ENCODE measurements at regions not wholly inside any gene's neighbourhood (a gene's known extent, or its start where the extent isn't known, plus 50 kb on each side); places are given as distances from the start of the nearest gene placed in this dataset.

DNA sequence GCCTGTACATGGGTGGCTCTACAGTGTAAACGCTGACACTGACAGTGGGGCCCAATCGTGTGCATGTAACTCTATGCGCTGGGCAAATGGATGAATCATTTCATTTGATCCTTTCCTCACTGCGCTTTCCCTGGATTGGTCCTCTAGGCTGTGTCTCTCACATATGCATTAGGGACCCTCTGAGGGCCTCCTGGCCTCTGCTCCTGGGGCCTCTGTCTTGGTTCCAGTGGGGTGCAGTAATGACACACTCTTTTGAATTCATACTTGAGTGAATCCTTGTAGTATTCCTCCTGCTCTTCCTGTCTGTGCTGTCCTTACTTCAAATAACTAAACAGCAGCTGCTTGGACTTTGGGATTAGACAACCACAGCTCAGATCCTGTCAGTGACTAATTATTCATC, 176.5 kb upstream of the ADO start:
- Histone ChIP-seq H3K4me1 (ENCODE audit: insufficient read depth, low read length) (peaks cover 6% of the 10 kb centered on the region; the same call in 1 of the 2 replicates), H3K9me3 (ENCODE audit: control insufficient read depth, low read depth, low read length) (no peaks in the 10 kb centered on the region), H4K20me1 (ENCODE audit: control insufficient read depth, insufficient read depth, insufficient read length) (no peaks in the 10 kb centered on the region), H2BK20ac (ENCODE audit: low read depth, low read length, poor library complexity, severe bottlenecking) (no peak overlapping the region), H3K9ac (ENCODE audit: extremely low read depth, insufficient read length, low read length) (no peak overlapping the region), H3K4ac (ENCODE audit: low read depth, low read length) (no peak overlapping the region), H3K27me3 (ENCODE audit: insufficient read depth, low read length) (no peaks in the 10 kb centered on the region), H2BK15ac (ENCODE audit: low read depth, low read length) (no peak overlapping the region), H4K5ac (ENCODE audit: insufficient read length, low read depth, low read length) (no peak overlapping the region), H4K91ac (ENCODE audit: insufficient read length, low read depth, low read length) (no peak overlapping the region), H3K27ac (ENCODE audit: insufficient read length, low read depth, low read length) (no peak overlapping the region), H3K4me2 (ENCODE audit: insufficient read depth, insufficient read length, low read length) (no peak overlapping the region), H3K79me2 (ENCODE audit: insufficient read depth, low read length) (no peaks in the 10 kb centered on the region), H2BK120ac (ENCODE audit: low read depth, low read length, poor library complexity, severe bottlenecking) (no peak overlapping the region), H4K8ac (replicated peaks; ENCODE audit: insufficient read length, low read depth, low read length) (no peak overlapping the region), H2BK12ac (ENCODE audit: insufficient read length, low read depth, low read length) (no peak overlapping the region), H3K18ac (ENCODE audit: insufficient read length, low read depth, low read length) (no peak overlapping the region), H2AFZ (ENCODE audit: low read length) (no peak overlapping the region), H3K79me1 (ENCODE audit: insufficient read depth, low read depth, low read length, poor library complexity, severe bottlenecking) (no peaks in the 10 kb centered on the region), H3K23me2 (ENCODE audit: insufficient read length, low read depth, low read length, poor library complexity, severe bottlenecking) (no peaks in the 10 kb centered on the region), H3K14ac (ENCODE audit: insufficient read depth, low read length) (no peak overlapping the region), H3K56ac (ENCODE audit: insufficient read length, low read depth, low read length) (no peak overlapping the region), H2AK5ac (ENCODE audit: insufficient read length, low read length) (no peak overlapping the region), H3T11ph (ENCODE audit: low read length) (no peak overlapping the region), H2BK5ac (ENCODE audit: insufficient read length, low read length) (no peak overlapping the region), H3K23ac (ENCODE audit: insufficient read length, low read depth, low read length) (no peak overlapping the region)
- WGBS (ENCODE audit: extremely low coverage, insufficient read length, low lambda C conversion rate) = no CpG with 5 or more reads among the region's 4 CpGs
- Mint-ChIP-seq H3K4me3 (no peak overlapping the region), H3K36me3 (ENCODE audit: insufficient read depth in 1 of 3, low read depth in 3 of 3) (peaks cover 0 to 4% (median 0%) of the 10 kb centered on the region in 3 experiments; a peak in 2 of 7 replicates), H3K4me1 (peaks cover 36% of the 10 kb centered on the region in 2 experiments), H3K27me3 (ENCODE audit: low read depth) (no peaks in the 10 kb centered on the region), H3K27ac (no peak overlapping the region), H3K9me3 (peaks cover 0 to 2% of the 10 kb centered on the region in 2 experiments; a peak in 1 of 5 replicates)
- no peak for TF ChIP-seq CTCF (conservative IDR thresholded peaks at IDR 0.05)
- DNase-seq = no peak

All from H9 (cell line).